Neural cell (in vitro differentiated cells): ENCODE measurements at regions not wholly inside any gene's neighbourhood (a gene's known extent, or its start where the extent isn't known, plus 50 kb on each side); places are given as distances from the start of the nearest gene placed in this dataset.

Source experiments
- H2AFZ ChIP-seq: fragments of 200-600, 300-800 bp; sonication (generic), shearing (Covaris generic); 2 replicates; pipeline ENCODE4 v1.6.0; 2014; ENCODE audit warnings: low read depth, mild to moderate bottlenecking, antibody characterized with exemption, low read length, moderate library complexity
- H3F3A ChIP-seq: fragments of 200-600 bp; shearing (Covaris generic); 2 replicates; pipeline ENCODE4 v1.6.1; 2016; ENCODE audit warnings: mild to moderate bottlenecking, moderate library complexity, mixed read lengths, antibody characterized with exemption, low read length; ENCODE audit not compliant: insufficient read depth, poor library complexity, severe bottlenecking
- H3K27ac ChIP-seq: fragments of 200-600, 300-800 bp; sonication (generic), shearing (Covaris generic); 2 replicates; pipeline ENCODE4 v1.5.1; 2014; ENCODE audit warnings: mild to moderate bottlenecking, low read length, moderate library complexity
- H3K27me3 ChIP-seq: fragments of 300-800, 200-600 bp; sonication (generic), shearing (Covaris generic); 2 replicates; pipeline ENCODE4 v1.6.0; 2014; ENCODE audit warnings: mild to moderate bottlenecking, low read depth, low read length, moderate library complexity; ENCODE audit not compliant: insufficient read depth
- H3K36me3 ChIP-seq: fragments of 300-800, 200-600 bp; sonication (generic), shearing (Covaris generic); 2 replicates; pipeline ENCODE4 v1.5.1; 2014; ENCODE audit warnings: mild to moderate bottlenecking, antibody characterized with exemption, low read length, moderate library complexity; ENCODE audit not compliant: insufficient read depth
- H3K4me2 ChIP-seq: fragments of 300-800, 200-600 bp; sonication (generic), shearing (Covaris generic); 2 replicates; pipeline ENCODE4 v1.6.0; 2014; ENCODE audit warnings: mild to moderate bottlenecking, low read length
- H3K4me3 ChIP-seq: fragments of 300-800, 200-600 bp; sonication (generic), shearing (Covaris generic); 2 replicates; pipeline ENCODE4 v1.5.1; 2014; ENCODE audit warnings: mild to moderate bottlenecking, low read length, moderate library complexity
- H3K79me2 ChIP-seq: fragments of 200-600 bp; shearing (Covaris generic); replicated peaks from 2 replicates; pipeline ENCODE4 v1.6.0; 2014; ENCODE audit warnings: mild to moderate bottlenecking, low read length, moderate library complexity; ENCODE audit not compliant: insufficient read depth
- H3K9ac ChIP-seq: fragments of 300-800, 200-600 bp; sonication (generic), shearing (Covaris generic); 2 replicates; pipeline ENCODE4 v1.6.1; 2016; ENCODE audit warnings: mild to moderate bottlenecking, low read length, mixed read lengths
- H3K9me2 ChIP-seq: fragments of 200-600 bp; shearing (Covaris generic); 2 replicates; pipeline ENCODE4 v1.6.1; 2016; ENCODE audit warnings: mild to moderate bottlenecking, low read length, mixed read lengths; ENCODE audit not compliant: insufficient read depth
- H3K9me3 ChIP-seq: fragments of 200-600, 300-800 bp; sonication (generic), shearing (Covaris generic); 2 replicates; pipeline ENCODE4 v1.6.1; 2016; ENCODE audit warnings: mild to moderate bottlenecking, mixed run types, low read length, moderate library complexity, mixed read lengths
- H4K20me1 ChIP-seq: fragments of 200-600 bp; shearing (Covaris generic); 2 replicates; pipeline ENCODE4 v1.6.1; 2016; ENCODE audit warnings: mild to moderate bottlenecking, mixed run types; ENCODE audit not compliant: insufficient read depth
- EP300 ChIP-seq: fragments of 450-650 bp; conservative IDR thresholded peaks from 2 replicates; pipeline ENCODE4 v1.6.1; 2014; ENCODE audit warnings: antibody characterized with exemption, mild to moderate bottlenecking, moderate library complexity; ENCODE audit not compliant: poor library complexity, severe bottlenecking
- EZH2 ChIP-seq: fragments of 200-600, 300-800 bp; shearing (Covaris generic), sonication (generic); IDR thresholded peaks from 2 replicates; pipeline ENCODE4 v1.6.1; 2014; ENCODE audit warnings: antibody characterized with exemption, low read length, borderline replicate concordance, mild to moderate bottlenecking; ENCODE audit not compliant: insufficient read depth, poor library complexity, severe bottlenecking
- MXI1 ChIP-seq: fragments of 450-650 bp; conservative IDR thresholded peaks from 2 replicates; pipeline ENCODE4 v1.6.1; 2014; ENCODE audit warnings: antibody characterized with exemption, mild to moderate bottlenecking; ENCODE audit not compliant: poor library complexity, severe bottlenecking
- POLR2AphosphoS5 ChIP-seq: IDR thresholded peaks from 2 replicates; pipeline ENCODE4 v1.6.1; 2012
- RAD21 ChIP-seq: fragments of 450-650 bp; conservative IDR thresholded peaks from 2 replicates; pipeline ENCODE4 v1.6.1; 2014; ENCODE audit warnings: antibody characterized with exemption, mild to moderate bottlenecking, moderate library complexity
- SMC3 ChIP-seq: fragments of 450-650 bp; conservative IDR thresholded peaks from 2 replicates; pipeline ENCODE4 v1.6.1; 2014; ENCODE audit warnings: antibody characterized with exemption, mild to moderate bottlenecking, moderate library complexity; ENCODE audit not compliant: poor library complexity
- TAF1 ChIP-seq: IDR thresholded peaks from 2 replicates; pipeline ENCODE4 v1.6.1; 2012; ENCODE audit warnings: low read depth
- TF ChIP-seq, protein P1 (sequence below): IDR thresholded peaks from 2 replicates; pipeline ENCODE4 v1.6.1; 2012; ENCODE audit warnings: borderline replicate concordance
- TF ChIP-seq, protein P2 (sequence below): fragments of 450-650 bp; IDR thresholded peaks from 2 replicates; pipeline ENCODE4 v1.5.1; 2014; ENCODE audit warnings: antibody characterized with exemption, mild to moderate bottlenecking, moderate library complexity; ENCODE audit not compliant: poor library complexity, severe bottlenecking

DNA sequence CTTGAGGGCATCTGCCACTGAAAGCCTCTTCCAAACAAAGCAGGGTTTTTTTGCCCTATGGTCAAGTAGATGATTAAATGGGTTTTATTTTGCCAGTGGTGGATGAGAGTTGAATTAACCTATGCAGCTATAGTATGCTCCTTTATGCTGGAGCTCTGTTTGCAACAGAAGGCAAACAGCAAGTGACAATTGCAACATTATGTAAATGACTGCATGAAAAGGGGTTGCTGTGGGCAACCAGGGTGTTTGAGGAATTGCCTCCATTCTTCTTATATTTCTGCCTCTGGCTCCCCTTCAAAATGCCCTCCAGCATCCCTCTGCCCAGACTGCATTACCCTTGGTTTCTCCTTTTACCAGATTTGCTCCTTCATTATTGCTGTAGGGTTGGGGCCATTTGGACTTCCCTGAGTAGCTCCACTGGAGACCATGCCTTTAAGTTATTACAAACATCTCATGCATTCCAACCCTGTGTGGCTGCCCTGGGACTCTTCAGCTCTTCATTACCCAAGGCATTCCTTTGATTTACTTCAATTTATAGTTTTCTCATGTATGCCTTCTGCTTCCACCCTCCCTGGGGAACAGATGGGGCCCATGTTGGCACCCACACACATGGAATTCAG, 398.4 kb downstream of the PRDM2 start:
- Histone ChIP-seq H3K4me3 (no peak overlapping the region), H3K9ac (no peak overlapping the region), H3K9me3 (no peaks in the 10 kb centered on the region), H4K20me1 (no peaks in the 10 kb centered on the region), H3K4me2 (no peak overlapping the region), H3K27me3 (no peaks in the 10 kb centered on the region), H3F3A (no peaks in the 10 kb centered on the region), H3K36me3 (no peaks in the 10 kb centered on the region), H2AFZ (no peak overlapping the region), H3K9me2 (no peaks in the 10 kb centered on the region), H3K79me2 (no peaks in the 10 kb centered on the region), H3K27ac (no peak overlapping the region)
- TF ChIP-seq SMC3, result no peak
- no peak for TF ChIP-seq MXI1
- no peak for TF ChIP-seq TAF1
- no peak for TF ChIP-seq EP300
- TF ChIP-seq POLR2AphosphoS5, result no peak
- TF ChIP-seq EZH2, result no peak
- TF ChIP-seq, protein P1, sequence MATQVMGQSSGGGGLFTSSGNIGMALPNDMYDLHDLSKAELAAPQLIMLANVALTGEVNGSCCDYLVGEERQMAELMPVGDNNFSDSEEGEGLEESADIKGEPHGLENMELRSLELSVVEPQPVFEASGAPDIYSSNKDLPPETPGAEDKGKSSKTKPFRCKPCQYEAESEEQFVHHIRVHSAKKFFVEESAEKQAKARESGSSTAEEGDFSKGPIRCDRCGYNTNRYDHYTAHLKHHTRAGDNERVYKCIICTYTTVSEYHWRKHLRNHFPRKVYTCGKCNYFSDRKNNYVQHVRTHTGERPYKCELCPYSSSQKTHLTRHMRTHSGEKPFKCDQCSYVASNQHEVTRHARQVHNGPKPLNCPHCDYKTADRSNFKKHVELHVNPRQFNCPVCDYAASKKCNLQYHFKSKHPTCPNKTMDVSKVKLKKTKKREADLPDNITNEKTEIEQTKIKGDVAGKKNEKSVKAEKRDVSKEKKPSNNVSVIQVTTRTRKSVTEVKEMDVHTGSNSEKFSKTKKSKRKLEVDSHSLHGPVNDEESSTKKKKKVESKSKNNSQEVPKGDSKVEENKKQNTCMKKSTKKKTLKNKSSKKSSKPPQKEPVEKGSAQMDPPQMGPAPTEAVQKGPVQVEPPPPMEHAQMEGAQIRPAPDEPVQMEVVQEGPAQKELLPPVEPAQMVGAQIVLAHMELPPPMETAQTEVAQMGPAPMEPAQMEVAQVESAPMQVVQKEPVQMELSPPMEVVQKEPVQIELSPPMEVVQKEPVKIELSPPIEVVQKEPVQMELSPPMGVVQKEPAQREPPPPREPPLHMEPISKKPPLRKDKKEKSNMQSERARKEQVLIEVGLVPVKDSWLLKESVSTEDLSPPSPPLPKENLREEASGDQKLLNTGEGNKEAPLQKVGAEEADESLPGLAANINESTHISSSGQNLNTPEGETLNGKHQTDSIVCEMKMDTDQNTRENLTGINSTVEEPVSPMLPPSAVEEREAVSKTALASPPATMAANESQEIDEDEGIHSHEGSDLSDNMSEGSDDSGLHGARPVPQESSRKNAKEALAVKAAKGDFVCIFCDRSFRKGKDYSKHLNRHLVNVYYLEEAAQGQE, result no peak
- TF ChIP-seq, protein P2, sequence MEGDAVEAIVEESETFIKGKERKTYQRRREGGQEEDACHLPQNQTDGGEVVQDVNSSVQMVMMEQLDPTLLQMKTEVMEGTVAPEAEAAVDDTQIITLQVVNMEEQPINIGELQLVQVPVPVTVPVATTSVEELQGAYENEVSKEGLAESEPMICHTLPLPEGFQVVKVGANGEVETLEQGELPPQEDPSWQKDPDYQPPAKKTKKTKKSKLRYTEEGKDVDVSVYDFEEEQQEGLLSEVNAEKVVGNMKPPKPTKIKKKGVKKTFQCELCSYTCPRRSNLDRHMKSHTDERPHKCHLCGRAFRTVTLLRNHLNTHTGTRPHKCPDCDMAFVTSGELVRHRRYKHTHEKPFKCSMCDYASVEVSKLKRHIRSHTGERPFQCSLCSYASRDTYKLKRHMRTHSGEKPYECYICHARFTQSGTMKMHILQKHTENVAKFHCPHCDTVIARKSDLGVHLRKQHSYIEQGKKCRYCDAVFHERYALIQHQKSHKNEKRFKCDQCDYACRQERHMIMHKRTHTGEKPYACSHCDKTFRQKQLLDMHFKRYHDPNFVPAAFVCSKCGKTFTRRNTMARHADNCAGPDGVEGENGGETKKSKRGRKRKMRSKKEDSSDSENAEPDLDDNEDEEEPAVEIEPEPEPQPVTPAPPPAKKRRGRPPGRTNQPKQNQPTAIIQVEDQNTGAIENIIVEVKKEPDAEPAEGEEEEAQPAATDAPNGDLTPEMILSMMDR, result no peak
- no peak for TF ChIP-seq RAD21

- no peak overlapping the region for H3K4me2 ChIP-seq
- H3K36me3 ChIP-seq, result no peaks in the 10 kb centered on the region
- no peaks in the 10 kb centered on the region for H3K27me3 ChIP-seq
- no peaks in the 10 kb centered on the region for H3K9me3 ChIP-seq
- no peaks in the 10 kb centered on the region for H3F3A ChIP-seq
- H3K79me2 ChIP-seq, result no peaks in the 10 kb centered on the region
- H4K20me1 ChIP-seq, result no peaks in the 10 kb centered on the region
- TF ChIP-seq EP300, result no peak
- H3K4me3 ChIP-seq, result no peak overlapping the region
- H3K27ac ChIP-seq, result no peak overlapping the region
- H3K9me2 ChIP-seq, result no peaks in the 10 kb centered on the region
- no peak overlapping the region for H2AFZ ChIP-seq
- no peak overlapping the region for H3K9ac ChIP-seq
These were observed 400.5 kb downstream of the PRDM2 start for GRCh38 chr1:14100444-14100843.

- no peak for TF ChIP-seq MXI1
- TF ChIP-seq EP300, result no peak
- no peak for TF ChIP-seq POLR2AphosphoS5
- no peak for TF ChIP-seq RAD21
- TF ChIP-seq, protein P1, result no peak
- TF ChIP-seq SMC3, result no peak
- TF ChIP-seq EZH2, result no peak
- TF ChIP-seq TAF1, result no peak
- TF ChIP-seq, protein P2, result no peak
- Histone ChIP-seq H3K4me2 (no peak overlapping the region), H2AFZ (no peak overlapping the region), H3K4me3 (no peak overlapping the region), H3K27ac (no peak overlapping the region), H3K36me3 (no peaks in the 10 kb centered on the region), H4K20me1 (no peaks in the 10 kb centered on the region), H3K9me2 (no peaks in the 10 kb centered on the region), H3K9me3 (no peaks in the 10 kb centered on the region), H3K9ac (no peak overlapping the region), H3K27me3 (no peaks in the 10 kb centered on the region), H3F3A (no peaks in the 10 kb centered on the region), H3K79me2 (no peaks in the 10 kb centered on the region)
These were observed 400.9 kb downstream of the PRDM2 start for GRCh38 chr1:14100919-14101318.
